ENCODE measurements at regions not wholly inside any gene's neighbourhood (a gene's known extent, or its start where the extent isn't known, plus 50 kb on each side); places are given as distances from the start of the nearest gene placed in this dataset.

DNA sequence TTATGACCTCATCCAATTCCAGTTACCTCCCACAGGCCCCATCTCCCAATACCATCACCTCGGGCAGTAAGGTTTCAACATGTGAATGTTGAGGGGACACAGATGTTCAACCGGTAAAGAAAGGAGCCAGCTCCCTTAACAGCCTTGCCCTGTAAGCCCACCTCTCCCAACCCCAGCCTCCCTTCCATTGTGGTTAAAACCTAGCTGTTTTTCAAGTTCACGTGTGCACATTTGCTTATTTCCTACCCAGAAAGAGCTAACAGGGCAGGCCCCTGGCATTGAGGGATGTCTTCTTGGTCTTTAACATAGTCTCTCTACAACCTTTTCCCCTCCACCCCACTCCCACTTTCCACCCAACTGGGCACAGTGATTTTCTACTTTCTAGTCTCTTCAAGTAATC lies 385.7 kb downstream of the FBXW7 start:
- Histone ChIP-seq H3K4me3 (no peak overlapping the region), H3K27ac (no peak overlapping the region), H3K36me3 (no peaks in the 10 kb centered on the region), H3K9me3 (peaks cover 0 to 19% (median 17%) of the 10 kb centered on the region in 3 donors), H3K27me3 (no peaks in the 10 kb centered on the region), H3K4me1 (no peaks in the 10 kb centered on the region)
- TF ChIP-seq, protein P1, sequence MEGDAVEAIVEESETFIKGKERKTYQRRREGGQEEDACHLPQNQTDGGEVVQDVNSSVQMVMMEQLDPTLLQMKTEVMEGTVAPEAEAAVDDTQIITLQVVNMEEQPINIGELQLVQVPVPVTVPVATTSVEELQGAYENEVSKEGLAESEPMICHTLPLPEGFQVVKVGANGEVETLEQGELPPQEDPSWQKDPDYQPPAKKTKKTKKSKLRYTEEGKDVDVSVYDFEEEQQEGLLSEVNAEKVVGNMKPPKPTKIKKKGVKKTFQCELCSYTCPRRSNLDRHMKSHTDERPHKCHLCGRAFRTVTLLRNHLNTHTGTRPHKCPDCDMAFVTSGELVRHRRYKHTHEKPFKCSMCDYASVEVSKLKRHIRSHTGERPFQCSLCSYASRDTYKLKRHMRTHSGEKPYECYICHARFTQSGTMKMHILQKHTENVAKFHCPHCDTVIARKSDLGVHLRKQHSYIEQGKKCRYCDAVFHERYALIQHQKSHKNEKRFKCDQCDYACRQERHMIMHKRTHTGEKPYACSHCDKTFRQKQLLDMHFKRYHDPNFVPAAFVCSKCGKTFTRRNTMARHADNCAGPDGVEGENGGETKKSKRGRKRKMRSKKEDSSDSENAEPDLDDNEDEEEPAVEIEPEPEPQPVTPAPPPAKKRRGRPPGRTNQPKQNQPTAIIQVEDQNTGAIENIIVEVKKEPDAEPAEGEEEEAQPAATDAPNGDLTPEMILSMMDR (IDR thresholded peaks at IDR 0.05): no peak
- no peak for TF ChIP-seq POLR2A (IDR thresholded peaks at IDR 0.05)
- no peak for DNase-seq
- WGBS, 2 donors: 75 to 88% methylated on average over 2 to 3 of the region's 3 CpGs
- intact Hi-C loops (cut with DNase I): no loop called here

DNA sequence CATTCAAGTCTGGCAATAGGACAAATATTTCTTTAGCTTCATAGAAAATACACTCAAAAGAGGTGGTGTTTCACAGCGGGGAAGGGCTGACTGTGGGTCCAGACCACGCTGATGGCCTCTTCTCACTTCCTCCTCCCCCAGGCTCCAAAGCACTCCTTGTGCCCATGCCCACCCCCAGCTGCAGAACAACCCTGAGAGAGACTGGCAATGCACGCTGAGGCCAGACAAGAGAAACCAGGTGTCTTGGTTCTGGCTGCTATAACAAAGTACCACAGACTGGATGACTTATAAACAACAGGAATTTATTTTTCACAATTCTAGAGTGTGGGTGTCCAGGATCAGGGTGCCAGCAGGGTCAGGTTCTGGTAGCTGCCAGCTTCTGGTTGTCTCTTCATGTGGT lies 386.1 kb downstream of the FBXW7 start:
- no peaks in the 10 kb centered on the region for H3K27me3 ChIP-seq
- intact Hi-C loops (cut with DNase I): no loop called here
- no peak overlapping the region for H3K27ac ChIP-seq
- H3K9me3 ChIP-seq: peaks cover 0 to 23% (median 21%) of the 10 kb centered on the region in 3 donors
- DNase-seq: no peak
- H3K4me3 ChIP-seq: no peak overlapping the region
- H3K4me1 ChIP-seq: no peaks in the 10 kb centered on the region
- 75 to 84% methylated on average over 2 to 3 of the region's 3 CpGs for WGBS, 2 donors
- TF ChIP-seq POLR2A (IDR thresholded peaks at IDR 0.05): no peak
- TF ChIP-seq, protein P1 (IDR thresholded peaks at IDR 0.05): no peak
- no peaks in the 10 kb centered on the region for H3K36me3 ChIP-seq

DNA sequence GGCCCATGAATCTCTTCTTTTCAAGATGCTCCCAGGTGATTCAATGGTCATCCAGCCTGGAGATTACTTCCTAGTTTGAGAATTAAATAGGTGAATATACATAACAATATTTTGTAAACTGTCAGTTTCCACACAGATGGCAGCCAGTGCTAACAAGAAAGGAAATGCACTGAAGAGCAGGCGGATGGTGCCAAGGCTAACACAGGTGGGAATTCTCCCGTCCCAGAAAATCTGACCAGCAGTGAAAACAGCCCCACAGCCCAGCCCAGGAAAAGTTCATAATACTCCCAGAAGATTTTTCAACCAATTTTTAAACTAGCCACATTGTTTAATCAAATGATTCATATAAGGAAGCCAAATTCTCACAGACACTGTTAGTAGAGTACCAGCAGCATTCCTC lies 387.2 kb upstream of the GATB start:
- no peaks in the 10 kb centered on the region for H3K36me3 ChIP-seq
- no peaks in the 10 kb centered on the region for H3K4me1 ChIP-seq
- no peak for DNase-seq
- H3K27ac ChIP-seq: no peak overlapping the region
- no peaks in the 10 kb centered on the region for H3K27me3 ChIP-seq
- H3K9me3 ChIP-seq: peaks cover 0 to 26% (median 22%) of the 10 kb centered on the region in 3 donors
- TF ChIP-seq POLR2A (IDR thresholded peaks at IDR 0.05): no peak
- TF ChIP-seq, protein P1 (IDR thresholded peaks at IDR 0.05): no peak
- intact Hi-C loops (cut with DNase I): no loop called here
- no peak overlapping the region for H3K4me3 ChIP-seq
- WGBS, 2 donors: 53 to 58% methylated on average over 2 of the region's 2 CpGs

DNA sequence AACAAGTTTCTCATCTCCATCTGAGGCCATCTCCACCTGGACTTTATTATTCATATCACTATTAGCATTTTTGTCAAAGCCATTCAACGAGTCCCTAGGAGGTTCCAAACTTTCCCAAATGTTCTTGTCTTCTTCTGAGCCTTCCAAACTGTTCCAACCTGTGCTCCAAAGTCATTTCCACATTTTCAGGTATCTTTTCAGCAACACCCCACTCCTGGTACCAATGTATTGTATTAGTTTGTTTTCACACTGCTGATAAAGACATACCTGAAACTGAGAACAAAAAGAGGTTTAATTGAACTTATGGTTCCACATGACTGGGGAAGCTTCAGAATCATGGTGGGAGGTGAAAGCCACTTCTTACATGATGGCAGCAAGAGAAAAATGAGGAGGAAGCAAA lies 385.4 kb upstream of the GATB start:
- Histone ChIP-seq H3K9me3 (peaks cover 0 to 26% (median 22%) of the 10 kb centered on the region in 3 donors), H3K36me3 (no peaks in the 10 kb centered on the region), H3K27me3 (no peaks in the 10 kb centered on the region), H3K4me1 (no peaks in the 10 kb centered on the region), H3K4me3 (no peak overlapping the region), H3K27ac (no peak overlapping the region)
- DNase-seq: no peak
- WGBS, 2 donors: 10 to 39% methylated on average over 1 of the region's 1 CpG
- intact Hi-C loops (cut with DNase I): no loop called here
- no peak for TF ChIP-seq POLR2A (IDR thresholded peaks at IDR 0.05)
- TF ChIP-seq, protein P1 (IDR thresholded peaks at IDR 0.05): no peak

DNA sequence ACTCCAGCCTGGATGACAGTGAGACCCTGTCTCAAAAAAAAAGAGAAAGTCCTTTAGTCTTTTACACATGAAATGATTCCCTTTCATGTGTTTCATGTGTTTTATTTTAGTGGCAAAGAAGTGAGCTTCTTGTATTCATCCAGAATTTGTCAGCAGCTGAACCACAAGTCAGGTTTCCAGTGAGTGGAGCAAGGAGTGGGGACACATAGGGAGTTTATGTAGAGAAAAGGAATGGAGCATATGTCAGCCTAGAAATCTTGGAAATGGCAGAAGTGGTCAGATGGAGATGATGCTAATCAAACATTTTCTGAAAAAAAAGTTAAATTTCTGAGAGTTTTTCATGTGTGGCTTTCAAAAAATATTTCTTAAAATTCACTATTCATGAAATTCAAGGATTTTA lies 383.0 kb upstream of the GATB start:
- no peak for DNase-seq
- Histone ChIP-seq H3K27me3 (no peaks in the 10 kb centered on the region), H3K36me3 (no peaks in the 10 kb centered on the region), H3K4me1 (no peaks in the 10 kb centered on the region), H3K9me3 (peaks cover 0 to 26% (median 22%) of the 10 kb centered on the region in 3 donors), H3K4me3 (no peak overlapping the region), H3K27ac (no peak overlapping the region)
- intact Hi-C loops (cut with DNase I): no loop called here
- TF ChIP-seq, protein P1 (IDR thresholded peaks at IDR 0.05): no peak
- TF ChIP-seq POLR2A (IDR thresholded peaks at IDR 0.05): no peak

Measured in esophagus squamous epithelium (tissue), 5 donors.